GM18870 (cell line): ENCODE measurements at regions not wholly inside any gene's neighbourhood (a gene's known extent, or its start where the extent isn't known, plus 50 kb on each side); places are given as distances from the start of the nearest gene placed in this dataset.
"Not testable (repeated sequence)": the region's sequence is repeated elsewhere in the genome, so short reads cannot be mapped to it uniquely, and the experiment has no call there.

Experiments used
- ATAC-seq: cut with Tn5 transposase; IDR thresholded peaks from one replicate; pipeline ENCODE4 v1.9.1; 2021; ENCODE audit warnings: moderate library complexity; ENCODE audit not compliant: unreplicated experiment

- ATAC-seq = peak; percentile 90
Measured at GRCh38 chr10:30736685-30737232, 107.2 kb upstream of the LYZL2 start.

GRCh38 chr10:30734901-30735300, 105.3 kb upstream of the LYZL2 start:
- ATAC-seq = no peak

GRCh38 chr10:30732671-30733070, 103.1 kb upstream of the LYZL2 start:
- no peak for ATAC-seq

DNA sequence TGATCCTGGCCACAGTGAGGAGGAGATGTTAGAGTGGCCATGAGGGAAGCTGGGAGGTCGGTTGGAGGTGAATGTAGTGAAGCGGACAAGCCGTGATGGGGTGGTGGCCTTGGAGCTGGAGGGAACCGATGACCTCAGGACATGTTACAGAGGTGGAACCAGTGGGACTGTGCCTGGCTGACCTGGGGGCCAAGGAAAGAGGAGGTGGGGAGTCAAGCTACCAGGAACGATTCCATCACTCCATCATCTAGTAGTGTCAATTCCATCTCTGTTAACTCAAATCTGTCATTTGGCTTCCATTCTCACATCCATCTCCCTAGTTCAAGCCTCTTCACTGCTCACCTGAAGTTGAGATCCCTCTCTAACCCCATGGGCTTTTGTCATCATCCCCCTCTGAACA, 102.4 kb upstream of the LYZL2 start:
- ATAC-seq = no peak

- ATAC-seq = no peak
Measured at GRCh38 chr10:30730306-30730705, 100.8 kb upstream of the LYZL2 start.

DNA sequence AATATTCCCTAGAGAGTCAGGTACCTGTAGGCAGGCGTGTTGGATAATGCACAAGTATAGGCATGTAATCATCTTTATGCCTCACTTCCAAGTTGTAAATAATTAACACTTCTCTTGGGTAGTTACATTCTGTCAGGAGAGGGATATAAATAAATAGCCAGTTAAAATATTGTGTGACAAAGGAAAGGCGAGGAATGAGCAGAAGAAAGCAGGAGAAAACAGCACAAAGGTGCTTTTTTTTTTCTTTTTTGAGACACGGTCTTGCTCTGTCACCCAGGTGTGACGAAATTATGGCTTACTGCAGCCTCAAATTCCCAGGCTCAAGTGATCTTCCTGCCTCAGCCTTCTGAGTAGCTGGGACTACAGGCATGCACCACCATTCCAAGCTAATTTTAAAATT, 99.2 kb upstream of the LYZL2 start:
- ATAC-seq = no peak

DNA sequence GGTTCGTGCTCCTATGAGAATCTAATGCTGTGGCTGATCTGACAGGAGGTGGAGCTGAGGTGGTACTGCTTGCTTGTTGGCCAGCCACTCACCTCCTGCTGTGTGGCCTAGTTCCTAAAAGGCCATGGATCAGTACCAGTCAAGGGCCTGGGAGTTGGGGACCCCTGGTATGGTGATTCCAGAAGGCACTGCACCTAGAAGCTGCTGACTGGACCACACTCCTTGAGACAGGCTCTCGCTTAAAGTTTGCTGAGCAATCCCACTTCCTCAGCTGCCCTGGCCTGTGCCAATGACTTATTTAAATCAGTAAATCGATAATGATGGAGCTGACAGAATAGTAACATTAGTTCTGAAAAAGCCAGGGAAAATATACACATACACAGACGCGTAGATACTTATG, 98.6 kb upstream of the LYZL2 start:
- ATAC-seq = no peak

- no peak for ATAC-seq
Measured at GRCh38 chr10:30727524-30727923, 98.0 kb upstream of the LYZL2 start.

DNA sequence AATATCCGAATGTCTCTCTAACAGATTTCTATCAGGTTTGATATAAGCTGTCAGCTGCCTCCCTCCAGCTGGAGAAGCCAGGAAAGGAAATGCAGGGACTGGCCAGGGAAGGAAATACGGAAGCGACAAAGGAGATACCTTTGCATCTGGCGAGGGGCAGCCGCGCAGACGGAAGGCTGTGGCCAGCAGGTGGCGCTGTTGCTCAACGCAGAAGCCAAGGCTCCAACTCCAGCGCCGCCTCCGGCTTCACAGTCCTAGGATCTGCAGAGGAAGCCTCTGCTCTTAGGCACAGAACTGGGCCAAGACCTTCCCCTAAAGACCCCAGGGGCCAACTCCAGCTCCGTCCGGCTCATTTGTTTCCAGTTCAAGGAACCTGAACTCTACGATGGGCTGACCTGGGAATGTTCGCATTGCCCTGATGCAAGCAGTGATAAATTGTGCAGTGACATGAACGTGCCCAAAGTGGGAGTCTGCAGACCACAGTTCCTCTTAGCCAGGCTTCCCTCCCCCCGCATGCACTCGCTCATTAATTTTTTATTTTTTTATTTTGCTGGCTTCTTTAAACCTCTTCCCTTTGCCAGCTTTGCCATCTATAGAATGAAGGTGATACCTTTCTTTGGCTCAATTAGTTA, 97.3 kb upstream of the LYZL2 start:
- peak; percentile 83 for ATAC-seq

DNA sequence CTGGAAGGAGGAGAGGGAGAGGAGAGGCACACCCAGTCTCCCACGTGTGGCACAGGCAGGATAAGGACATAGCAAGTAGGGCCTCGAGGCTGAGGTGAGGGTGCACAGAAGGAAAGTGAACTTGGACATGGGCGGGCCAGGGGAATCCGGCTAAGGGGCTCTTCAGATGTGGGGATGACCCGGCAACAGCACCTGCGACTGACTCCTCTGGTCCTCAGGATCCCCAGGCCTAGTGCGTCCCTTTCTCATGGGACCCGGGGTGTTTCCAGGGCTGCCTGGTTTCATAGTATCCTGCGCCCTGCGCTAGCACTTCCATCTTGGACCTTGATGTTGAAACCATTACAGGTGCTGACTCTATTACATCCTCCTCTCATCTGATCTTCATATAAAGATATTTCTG, 96.1 kb upstream of the LYZL2 start:
- no peak for ATAC-seq

- no peak for ATAC-seq
Measured at GRCh38 chr10:30724296-30724695, 94.7 kb upstream of the LYZL2 start.

DNA sequence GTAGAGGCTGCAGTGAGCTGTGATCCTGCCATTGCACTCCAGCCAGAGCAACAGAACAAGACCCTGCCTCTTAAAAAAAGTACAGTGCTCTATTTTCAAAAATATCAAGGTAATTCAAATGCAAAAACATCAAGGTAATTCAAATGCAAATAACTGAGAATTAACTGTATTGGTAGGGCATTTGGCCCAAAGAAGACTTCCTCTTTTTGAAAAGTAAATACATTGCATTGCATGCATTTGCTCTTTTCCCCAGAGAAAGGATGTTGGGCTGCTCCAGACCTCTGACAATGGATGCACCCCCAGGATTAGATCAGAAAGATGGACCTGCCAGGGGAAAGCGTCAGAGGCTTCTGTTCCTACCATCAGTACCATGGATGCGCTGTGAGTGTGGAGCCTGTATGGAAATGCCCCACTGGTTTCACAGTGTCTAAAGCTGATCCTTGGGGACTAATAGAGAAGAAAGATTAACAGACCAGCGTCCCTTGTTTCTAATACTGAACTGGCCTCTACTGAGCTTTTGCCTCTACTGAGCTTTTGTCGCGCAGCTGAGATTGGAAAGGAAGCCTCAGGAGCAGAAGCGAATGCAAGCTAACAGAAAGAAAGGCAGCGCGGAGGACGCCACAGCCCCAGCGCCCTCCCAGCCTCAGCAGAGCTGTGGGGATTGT, 93.5 kb upstream of the LYZL2 start:
- ATAC-seq = no peak

GRCh38 chr10:30719832-30720231, 90.3 kb upstream of the LYZL2 start:
- no peak for ATAC-seq

GRCh38 chr10:30709700-30710358, 80.3 kb upstream of the LYZL2 start:
- no peak for ATAC-seq

DNA sequence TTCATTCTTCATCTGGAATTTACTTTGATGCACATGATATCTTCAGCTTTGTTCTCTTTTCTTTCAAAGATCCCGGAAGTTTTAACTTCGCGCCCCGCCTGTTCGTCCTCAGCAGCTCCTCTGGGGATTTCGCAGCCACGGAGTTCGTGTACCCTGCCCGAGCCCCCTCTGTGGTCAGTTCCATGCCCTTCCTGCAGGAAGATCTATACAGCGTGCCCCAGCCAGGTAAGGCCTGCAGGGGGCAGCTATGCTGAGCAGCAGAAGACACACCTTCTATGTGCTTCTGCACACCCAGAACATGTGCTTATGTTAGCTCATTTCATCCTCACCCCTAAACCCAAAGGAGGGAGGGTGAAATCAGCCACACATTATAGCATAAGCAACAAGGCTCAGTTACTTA, 79.7 kb upstream of the LYZL2 start:
- no peak for ATAC-seq

DNA sequence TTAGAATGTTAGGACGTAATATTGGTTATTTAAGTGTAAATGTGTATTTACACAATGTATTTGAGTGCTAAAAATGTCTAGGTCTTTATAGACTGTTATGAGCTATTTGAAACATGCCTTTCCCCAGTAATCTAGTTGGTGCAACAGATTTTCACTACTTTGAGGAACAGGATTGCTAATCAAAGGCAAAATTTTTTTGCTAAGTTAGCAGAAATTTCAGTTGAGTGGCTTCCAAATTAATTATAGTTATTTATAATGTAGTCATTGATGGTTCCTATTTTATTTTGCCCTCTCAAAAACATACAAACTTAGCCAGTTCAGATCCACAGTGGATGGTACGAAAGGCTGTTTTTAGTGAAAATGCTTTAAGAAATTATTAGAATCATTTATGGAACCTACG, 78.7 kb upstream of the LYZL2 start:
- ATAC-seq = no peak

DNA sequence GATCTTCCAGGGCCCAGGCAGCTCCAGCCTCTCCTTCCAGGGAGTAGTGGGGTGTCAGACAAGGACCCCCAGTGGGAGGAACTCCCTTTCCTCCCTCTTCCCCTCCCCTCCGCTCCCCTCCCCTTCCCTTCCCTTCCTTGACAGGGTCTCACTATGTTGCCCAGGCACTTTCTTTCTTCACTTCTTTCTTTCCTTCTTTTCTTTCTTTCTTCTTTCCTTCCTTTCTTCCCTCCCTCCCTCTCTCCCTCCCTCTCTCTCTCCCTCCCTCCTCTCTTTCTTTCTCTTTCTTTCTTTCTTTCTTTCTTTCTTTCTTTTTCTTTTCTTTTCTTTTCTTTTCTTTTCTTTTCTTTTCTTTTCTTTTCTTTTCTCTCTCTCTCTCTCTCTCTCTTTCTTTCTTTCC, 76.6 kb upstream of the LYZL2 start:
- not testable (repeated sequence) for ATAC-seq

DNA sequence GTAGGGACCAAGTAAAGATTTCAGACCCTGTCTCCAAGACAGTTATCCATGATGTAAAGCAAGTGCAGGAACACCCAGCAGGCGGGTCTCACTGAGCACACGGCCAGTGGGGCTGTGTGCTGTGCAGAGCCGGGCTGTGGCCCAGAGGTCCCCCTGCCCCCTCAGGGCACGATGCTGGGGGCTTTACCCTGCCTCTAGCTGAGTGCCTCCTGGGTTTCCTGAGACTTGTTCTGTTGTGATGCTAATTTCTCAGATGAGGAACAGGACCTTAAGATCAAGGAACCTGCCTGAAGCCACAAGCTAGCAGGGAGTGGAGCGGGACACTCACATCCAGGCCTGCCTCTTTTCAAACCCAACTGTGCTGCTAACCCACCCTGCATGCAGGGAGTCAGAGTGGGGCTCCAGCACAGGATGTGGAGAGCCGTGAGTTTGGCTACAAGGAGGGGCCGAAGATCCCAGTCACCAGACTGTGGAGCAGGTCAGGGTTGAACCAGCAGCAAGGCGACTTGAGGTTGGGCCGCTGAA, 76.1 kb upstream of the LYZL2 start:
- peak; percentile 9 for ATAC-seq

DNA sequence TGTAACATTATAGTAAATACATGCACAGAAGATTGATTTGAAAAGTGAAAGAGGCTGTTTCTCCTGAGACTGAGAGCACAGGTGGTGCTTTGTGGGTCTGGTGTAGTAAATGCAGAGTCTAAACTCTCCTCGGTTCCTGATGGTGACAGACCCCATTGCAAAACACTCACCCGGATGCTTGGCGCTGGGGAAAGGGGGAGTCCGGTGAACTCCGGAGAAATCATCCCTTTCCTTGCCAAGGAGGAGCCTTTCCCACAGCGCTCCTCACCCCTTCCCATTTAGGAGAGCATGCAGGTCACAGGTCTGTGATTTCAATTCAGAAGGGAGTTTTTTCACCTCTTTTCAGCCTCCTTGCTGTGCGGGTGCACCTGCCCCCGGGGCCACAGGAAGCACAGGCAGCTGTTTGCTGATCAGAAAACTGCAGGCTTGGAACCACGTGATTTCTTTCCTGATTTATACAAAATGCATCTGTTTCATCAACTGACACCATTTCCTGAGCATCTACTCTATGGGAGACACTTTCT, 75.6 kb upstream of the LYZL2 start:
- ATAC-seq = peak; percentile 39

- ATAC-seq = not testable (repeated sequence)
Measured at GRCh38 chr10:30704601-30705100, 75.1 kb upstream of the LYZL2 start.

DNA sequence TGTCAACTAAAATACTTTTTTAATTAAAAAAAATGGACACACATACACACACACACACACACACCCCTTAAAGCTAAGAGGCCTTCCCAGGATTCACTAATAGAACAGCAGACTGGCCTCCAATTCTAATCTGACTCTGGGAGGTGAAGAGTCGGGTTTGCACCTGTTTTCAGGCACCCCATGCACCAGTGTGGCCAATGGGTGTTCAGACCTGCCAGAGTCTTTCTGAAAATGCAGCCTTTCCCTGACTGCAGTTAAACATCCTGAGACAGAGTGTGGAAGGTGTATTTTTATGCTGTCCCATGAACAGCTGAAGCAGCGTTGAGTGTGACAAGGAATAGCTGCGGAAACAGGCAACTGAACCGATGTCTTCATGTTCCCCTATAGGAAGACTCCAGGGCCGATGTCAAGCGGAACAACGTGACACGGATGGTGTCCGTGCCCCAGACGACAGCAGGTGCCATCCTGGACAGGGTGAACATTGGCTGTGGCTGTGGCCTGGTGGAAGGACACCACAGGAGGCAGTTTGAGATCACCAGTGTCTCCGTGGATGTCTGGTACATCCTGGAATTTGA, 74.6 kb upstream of the LYZL2 start:
- ATAC-seq = no peak
